A549 (cell line): ENCODE measurements at regions not wholly inside any gene's neighbourhood (a gene's known extent, or its start where the extent isn't known, plus 50 kb on each side); places are given as distances from the start of the nearest gene placed in this dataset.

Source experiments
- CHD4 ChIP-seq: fragments of 200-600 bp; sonication (generic); IDR thresholded peaks from 2 replicates; pipeline ENCODE4 v1.6.1; 2016; ENCODE audit warnings: antibody characterized with exemption, mild to moderate bottlenecking, borderline replicate concordance
- RAD21 ChIP-seq, 2 experiments: fragments of >200 bp in 1 of 2; sonication (Bioruptor Twin) in 1 of 2; formaldehyde crosslinking in 1 of 2; IDR thresholded peaks in 1 of 2; conservative IDR thresholded peaks in 1 of 2; 2 replicates in 1 of 2; 3 replicates in 1 of 2; pipeline ENCODE4 v1.6.1; 2012 to 2018; ENCODE audit warnings: inconsistent platforms in 1 of 2

GRCh38 chr18:8484951-8485350 lies 124.3 kb upstream of the RAB12 start:
- TF ChIP-seq RAD21 (conservative IDR thresholded peaks at IDR 0.05 in 1 of 2, IDR thresholded peaks at IDR 0.05 in 1 of 2): no peak
- TF ChIP-seq CHD4: no peak
